ENCODE measurements at regions not wholly inside any gene's neighbourhood (a gene's known extent, or its start where the extent isn't known, plus 50 kb on each side); places are given as distances from the start of the nearest gene placed in this dataset.

- H2BK120ac ChIP-seq (replicated peaks; ENCODE audit: low read depth, low read length), result no peak overlapping the region
- no peak overlapping the region for H2BK20ac ChIP-seq (ENCODE audit: low read length)
- H4K20me1 ChIP-seq (replicated peaks in 1 of 2; ENCODE audit: control insufficient read depth in 1 of 2, insufficient read depth in 2 of 2, low read length in 2 of 2), result no peaks in the 10 kb centered on the region
- no peak overlapping the region for H3K18ac ChIP-seq (ENCODE audit: extremely low read depth, low read length)
- no peak overlapping the region for H4K5ac ChIP-seq (ENCODE audit: insufficient read length, low read depth, low read length)
- H2BK12ac ChIP-seq (ENCODE audit: low read depth, low read length), result no peak overlapping the region
- no peak overlapping the region for H2AFZ ChIP-seq (ENCODE audit: low read length)
- no peaks in the 10 kb centered on the region for H3K79me2 ChIP-seq (ENCODE audit: control insufficient read depth in 1 of 2, insufficient read depth in 2 of 2, low read length in 2 of 2)
- H3K23me2 ChIP-seq (ENCODE audit: low read depth, low read length), result no peaks in the 10 kb centered on the region
- H3K9ac ChIP-seq (replicated peaks in 1 of 4; ENCODE audit: extremely low read depth in 1 of 4, low read depth in 3 of 4, low read length in 3 of 4), result no peak overlapping the region
- ChIA-PET CTCF (ENCODE audit: partially characterized antibody) (no interaction called here), POLR2A (ENCODE audit: partially characterized antibody) (interaction anchor here (0.7 kb wide), 1 partner anchor 161 kb away, joined by 5 read pairs; no protein-coding TSS in a partner anchor)
- no peaks in the 10 kb centered on the region for H3K79me1 ChIP-seq (ENCODE audit: low read depth, low read length)
- no peak overlapping the region for H2BK5ac ChIP-seq (ENCODE audit: low read depth, low read length)
- H3K23ac ChIP-seq (ENCODE audit: insufficient read length), result no peak overlapping the region
- peak; percentile 55 to 61 for TF ChIP-seq RAD21 (IDR thresholded peaks at IDR 0.05 in 1 of 2, conservative IDR thresholded peaks at IDR 0.05 in 1 of 2; ENCODE audit: low read depth in 2 of 2, low read length in 2 of 2)
- no peak for TF ChIP-seq MAFK (IDR thresholded peaks at IDR 0.05; ENCODE audit: low read depth, low read length)
- no peak for TF ChIP-seq GABPA (IDR thresholded peaks at IDR 0.05; ENCODE audit: borderline replicate concordance, insufficient read depth, low read length)
- TF ChIP-seq TAF1 (IDR thresholded peaks at IDR 0.05; ENCODE audit: low read depth, low read length), result no peak
- TF ChIP-seq EZH2 (IDR thresholded peaks at IDR 0.05; ENCODE audit: low read depth, low read length, severe bottlenecking), result no peak
- TF ChIP-seq CTCF (IDR thresholded peaks at IDR 0.05; ENCODE audit: control extremely low read depth in 1 of 3, insufficient read depth in 1 of 3, low read depth in 1 of 3, low read length in 3 of 3), result peak in 1 of 3 experiments; percentile 34; a peak in 2 of 4 replicates
- TF ChIP-seq SAP30 (IDR thresholded peaks at IDR 0.05; ENCODE audit: insufficient read depth, insufficient replicate concordance, low read length), result no peak
- no peak for TF ChIP-seq SIRT6 (IDR thresholded peaks at IDR 0.05; ENCODE audit: low read length)
- TF ChIP-seq E2F6 (IDR thresholded peaks at IDR 0.05), result no peak
- no peak for TF ChIP-seq SRF (IDR thresholded peaks at IDR 0.05; ENCODE audit: low read depth, low read length)
- H3K56ac ChIP-seq (replicated peaks; ENCODE audit: insufficient read length, low read depth, low read length), result no peak overlapping the region
- no peak overlapping the region for H3K14ac ChIP-seq (ENCODE audit: insufficient read length)
- no peak overlapping the region for H3K4me2 ChIP-seq (ENCODE audit: insufficient read depth in 1 of 2, low read depth in 2 of 2, low read length in 2 of 2)
- no peak overlapping the region for H2BK15ac ChIP-seq (ENCODE audit: low read length)
- H3K9me3 ChIP-seq (ENCODE audit: insufficient read depth in 2 of 2, low read depth in 1 of 2, low read length in 1 of 2), result peaks cover 11 to 18% of the 10 kb centered on the region in 2 experiments
- FAIRE-seq (no peak), DNase-seq (ENCODE audit: low read depth in 1 of 2, low spot score in 2 of 2) (no peak)
- H3K27ac ChIP-seq (ENCODE audit: low read depth, low read length), result no peak overlapping the region
- no peak overlapping the region for H3K4me3 ChIP-seq (ENCODE audit: extremely low read depth in 1 of 4, insufficient read depth in 2 of 4, low read depth in 3 of 4, low read length in 4 of 4)
- no peaks in the 10 kb centered on the region; a peak in 1 of 8 replicates for H3K36me3 ChIP-seq (ENCODE audit: control insufficient read depth in 2 of 4, insufficient read depth in 4 of 4, low read length in 3 of 4)
- H3K27me3 ChIP-seq (replicated peaks in 1 of 4; ENCODE audit: control insufficient read depth in 3 of 4, extremely low read depth in 1 of 4, insufficient read depth in 3 of 4, low read length in 3 of 4), result peaks cover 0 to 1% (median 0%) of the 10 kb centered on the region in 4 experiments; a peak in 1 of 7 replicates
- no peaks in the 10 kb centered on the region for H3K4me1 ChIP-seq (replicated peaks in 1 of 4; ENCODE audit: control insufficient read depth in 3 of 4, insufficient read depth in 4 of 4, low read length in 3 of 4)
- no peak overlapping the region for H3K4ac ChIP-seq (replicated peaks; ENCODE audit: insufficient read length, low read depth, low read length)
- no peak overlapping the region for H2AK5ac ChIP-seq (ENCODE audit: low read depth, low read length)
- no peak overlapping the region for H4K8ac ChIP-seq (ENCODE audit: extremely low read depth, insufficient read depth, low read length)
- 55% methylated on average over 4 of the region's 4 CpGs; no CpG with 5 or more reads in 1 of the 2 experiments for WGBS, 2 experiments (ENCODE audit: extremely low coverage in 1 of 2, insufficient coverage in 1 of 2, insufficient read length in 1 of 2, insufficient replicate concordance in 2 of 2, low coverage in 1 of 2, low lambda C conversion rate in 2 of 2, missing lambda C conversion rate in 1 of 2)
- H4K91ac ChIP-seq (replicated peaks; ENCODE audit: insufficient read length, low read length), result no peak overlapping the region
Observed at GRCh38 chr2:116435648-116436047, 1378.8 kb upstream of the DDX18 start.

Data from H1 (cell line).